Glomerular visceral epithelial cell (primary cell): ENCODE measurements at regions not wholly inside any gene's neighbourhood (a gene's known extent, or its start where the extent isn't known, plus 50 kb on each side); places are given as distances from the start of the nearest gene placed in this dataset.
"Not testable (repeated sequence)": the region's sequence is repeated elsewhere in the genome, so short reads cannot be mapped to it uniquely, and the experiment has no call there.

Experiments used
- DNase-seq: peaks from one replicate; pipeline ENCODE4 v3.0.0-alpha.2; 2016; ENCODE audit errors: extremely low spot score

- DNase-seq = no peak
Measured at GRCh38 chr2:239727776-239728600, 297.2 kb downstream of the NDUFA10 start.

- no peak for DNase-seq
Measured at GRCh38 chr2:239727182-239727775, 297.9 kb downstream of the NDUFA10 start.

GRCh38 chr2:239726631-239727181, 298.4 kb downstream of the NDUFA10 start:
- no peak for DNase-seq

- no peak for DNase-seq
Measured at GRCh38 chr2:239726091-239726591, 299.0 kb downstream of the NDUFA10 start.

GRCh38 chr2:239725551-239725890, 299.6 kb downstream of the NDUFA10 start:
- no peak for DNase-seq

- DNase-seq = no peak
Measured at GRCh38 chr2:239724851-239725550, 300.1 kb downstream of the NDUFA10 start.

- DNase-seq = no peak
Measured at GRCh38 chr2:239724194-239724849, 300.8 kb downstream of the NDUFA10 start.

GRCh38 chr2:239723486-239724193, 301.5 kb downstream of the NDUFA10 start:
- DNase-seq = no peak

- no peak for DNase-seq
Measured at GRCh38 chr2:239722760-239723470, 302.2 kb downstream of the NDUFA10 start.

- DNase-seq = no peak
Measured at GRCh38 chr2:239721991-239722759, 303.0 kb downstream of the NDUFA10 start.

- DNase-seq = no peak
Measured at GRCh38 chr2:239721531-239721930, 303.6 kb downstream of the NDUFA10 start.

- DNase-seq = no peak
Measured at GRCh38 chr2:239720361-239721360, 304.5 kb downstream of the NDUFA10 start.

- DNase-seq = no peak
Measured at GRCh38 chr2:239719791-239720360, 305.3 kb downstream of the NDUFA10 start.

GRCh38 chr2:239718991-239719390, 306.2 kb downstream of the NDUFA10 start:
- not testable (repeated sequence) for DNase-seq

GRCh38 chr2:239717706-239718105, 307.4 kb downstream of the NDUFA10 start:
- DNase-seq = no peak

GRCh38 chr2:239717319-239717675, 307.8 kb downstream of the NDUFA10 start:
- no peak for DNase-seq

- DNase-seq = no peak
Measured at GRCh38 chr2:239716536-239717318, 308.4 kb downstream of the NDUFA10 start.
